Chondrocyte (in vitro differentiated cells): ENCODE measurements at regions not wholly inside any gene's neighbourhood (a gene's known extent, or its start where the extent isn't known, plus 50 kb on each side); places are given as distances from the start of the nearest gene placed in this dataset.

Experiments
- DNase-seq: peaks from one replicate; pipeline ENCODE4 v3.0.0; 2021; ENCODE audit warnings: mixed read lengths, low spot score
- H3K27ac Mint-ChIP-seq: one replicate; pipeline ENCODE4 v1.8.0; 2021; ENCODE audit warnings: mild to moderate bottlenecking, moderate library complexity, mixed read lengths; ENCODE audit not compliant: unreplicated experiment
- H3K27me3 Mint-ChIP-seq: 2 replicates; pipeline ENCODE4 v1.8.0; 2021; ENCODE audit warnings: low read depth, mixed read lengths
- H3K36me3 Mint-ChIP-seq: 2 replicates; pipeline ENCODE4 v1.8.0; 2021; ENCODE audit warnings: low read depth, mixed read lengths
- H3K4me1 Mint-ChIP-seq: 2 replicates; pipeline ENCODE4 v1.8.0; 2021; ENCODE audit warnings: low read depth, mild to moderate bottlenecking, mixed read lengths
- H3K4me3 Mint-ChIP-seq: one replicate; pipeline ENCODE4 v1.8.0; 2021; ENCODE audit warnings: mild to moderate bottlenecking, moderate library complexity, mixed read lengths; ENCODE audit not compliant: unreplicated experiment
- H3K9me3 Mint-ChIP-seq: 2 replicates; pipeline ENCODE4 v1.8.0; 2021; ENCODE audit warnings: low read depth, mixed read lengths
- CTCF ChIP-seq: fragments of 200-600 bp; sonication (generic); IDR thresholded peaks from 2 replicates; pipeline ENCODE4 v1.5.0; 2021; ENCODE audit warnings: antibody characterized with exemption, mild to moderate bottlenecking, moderate library complexity

GRCh38 chr6:10122164-10122563 lies 292.7 kb downstream of the TFAP2A start:
- H3K36me3 Mint-ChIP-seq = peaks cover 2% of the 10 kb centered on the region
- no peak for DNase-seq
- TF ChIP-seq CTCF = no peak
- H3K27me3 Mint-ChIP-seq = no peaks in the 10 kb centered on the region
- H3K9me3 Mint-ChIP-seq = peaks cover 7% of the 10 kb centered on the region
- no peak overlapping the region for H3K27ac Mint-ChIP-seq
- no peak overlapping the region for H3K4me3 Mint-ChIP-seq
- H3K4me1 Mint-ChIP-seq = no peaks in the 10 kb centered on the region

GRCh38 chr6:10112871-10113549 lies 301.9 kb downstream of the TFAP2A start:
- no peaks in the 10 kb centered on the region for H3K36me3 Mint-ChIP-seq
- peaks cover 4% of the 10 kb centered on the region for H3K9me3 Mint-ChIP-seq
- H3K4me3 Mint-ChIP-seq = no peak overlapping the region
- no peak for DNase-seq
- H3K27me3 Mint-ChIP-seq = peaks cover 5% of the 10 kb centered on the region
- H3K27ac Mint-ChIP-seq = no peak overlapping the region
- no peaks in the 10 kb centered on the region for H3K4me1 Mint-ChIP-seq
- no peak for TF ChIP-seq CTCF

DNA sequence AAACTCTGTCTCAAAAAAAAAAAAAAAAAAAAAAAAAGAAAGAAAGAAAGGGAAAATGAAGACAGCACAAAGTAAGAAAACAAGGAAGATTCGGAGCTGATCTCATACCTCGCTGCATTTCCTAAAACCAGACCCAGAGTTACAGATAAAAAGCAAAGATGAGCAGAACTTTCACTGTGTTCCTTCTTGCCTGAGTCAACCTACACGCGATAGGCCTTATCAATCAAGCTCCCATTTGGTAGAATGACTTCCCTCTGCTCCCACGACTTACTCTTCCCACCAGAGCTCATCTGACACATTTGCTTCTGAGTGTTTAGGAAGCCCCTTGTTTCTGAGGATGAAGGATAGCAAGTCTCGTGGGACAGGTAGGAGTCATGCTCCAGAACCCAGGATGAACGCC lies 302.9 kb downstream of the TFAP2A start:
- no peak for TF ChIP-seq CTCF
- Mint-ChIP-seq H3K36me3 (no peaks in the 10 kb centered on the region), H3K4me3 (no peak overlapping the region), H3K4me1 (no peaks in the 10 kb centered on the region), H3K27ac (no peak overlapping the region), H3K27me3 (peaks cover 5% of the 10 kb centered on the region), H3K9me3 (peaks cover 4% of the 10 kb centered on the region)
- no peak for DNase-seq

GRCh38 chr6:10101551-10102252 lies 313.2 kb downstream of the TFAP2A start:
- no peak for TF ChIP-seq CTCF
- Mint-ChIP-seq H3K4me1 (peaks cover 4% of the 10 kb centered on the region), H3K9me3 (no peaks in the 10 kb centered on the region), H3K4me3 (no peak overlapping the region), H3K27ac (no peak overlapping the region), H3K27me3 (no peaks in the 10 kb centered on the region), H3K36me3 (no peaks in the 10 kb centered on the region)
- no peak for DNase-seq

DNA sequence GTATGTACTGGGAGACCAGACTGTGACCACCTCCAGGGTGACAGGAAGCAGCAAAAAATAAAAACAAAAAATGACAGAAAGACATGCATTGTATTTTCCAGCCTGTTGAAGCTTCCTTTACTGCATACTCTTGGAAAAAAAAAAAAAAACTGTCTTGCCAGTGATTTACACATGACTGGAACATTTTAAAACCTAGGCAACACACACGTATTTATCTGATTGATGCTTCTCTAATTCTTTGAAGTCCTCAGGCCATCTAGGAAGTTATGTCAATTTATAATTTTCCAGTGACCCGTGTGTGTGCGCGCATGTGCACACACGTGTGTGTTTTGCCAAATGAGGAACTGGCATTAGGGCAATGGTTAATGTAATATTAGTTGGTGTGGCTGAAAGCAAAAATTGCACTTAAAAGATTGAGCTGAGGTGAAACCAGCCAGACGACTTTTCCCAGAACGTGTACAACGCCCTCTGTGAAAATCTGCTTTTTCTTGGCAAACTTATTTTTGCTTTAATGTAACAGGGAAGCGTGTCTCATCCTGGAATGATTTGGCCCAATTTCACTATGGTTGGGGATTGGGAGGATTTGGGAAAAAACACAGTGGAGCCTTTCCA lies 315.2 kb downstream of the TFAP2A start:
- TF ChIP-seq CTCF = no peak
- Mint-ChIP-seq H3K36me3 (no peaks in the 10 kb centered on the region), H3K27ac (no peak overlapping the region), H3K9me3 (no peaks in the 10 kb centered on the region), H3K27me3 (no peaks in the 10 kb centered on the region), H3K4me1 (peaks cover 4% of the 10 kb centered on the region), H3K4me3 (no peak overlapping the region)
- no peak for DNase-seq
